Heart left ventricle (tissue), 16 donors: ENCODE measurements at regions not wholly inside any gene's neighbourhood (a gene's known extent, or its start where the extent isn't known, plus 50 kb on each side); places are given as distances from the start of the nearest gene placed in this dataset.

Source experiments
- ATAC-seq, 4 donors: fragments of 200-7000 bp; cut with Tn5 transposase; one replicate each; pipeline ENCODE4 v1.9.1; 2020 to 2022; ENCODE audit warnings: moderate library complexity in 4 of 4, mild to moderate bottlenecking in 3 of 4, moderate number of reproducible peaks in 1 of 4
- DNase-seq, 5 donors: peaks; one replicate each; pipeline ENCODE4 v3.0.0-alpha.2; 2020
- H3K27ac ChIP-seq, 12 donors: fragments of 200-600 bp; sonication (generic) in 4 of 12; one replicate each; pipeline versions ENCODE4 v1.5.0 to v1.8.0; 2016 to 2022; ENCODE audit warnings: mild to moderate bottlenecking in 2 of 12
- H3K27me3 ChIP-seq, 9 donors: fragments of 200-600 bp; sonication (generic) in 2 of 9; one replicate each; pipeline versions ENCODE4 v1.5.1 to v1.8.0; 2016 to 2022; ENCODE audit warnings: mild to moderate bottlenecking in 3 of 9
- H3K36me3 ChIP-seq, 9 donors: fragments of 200-600 bp; sonication (generic) in 2 of 9; one replicate each; pipeline versions ENCODE4 v1.5.0 to v1.8.0; 2018 to 2022; ENCODE audit warnings: mild to moderate bottlenecking in 2 of 9
- H3K4me1 ChIP-seq, 12 donors: fragments of 200-600 bp; sonication (generic) in 4 of 12; one replicate each; pipeline versions ENCODE4 v1.5.0 to v1.8.0; 2016 to 2022; ENCODE audit warnings: mild to moderate bottlenecking in 3 of 12
- H3K4me3 ChIP-seq, 12 donors: fragments of 200-600 bp; sonication (generic) in 4 of 12; one replicate each; pipeline versions ENCODE4 v1.5.0 to v1.8.0; 2017 to 2022; ENCODE audit warnings: mild to moderate bottlenecking in 9 of 12, moderate library complexity in 4 of 12
- H3K9me3 ChIP-seq, 12 donors: fragments of 200-600 bp; sonication (generic) in 4 of 12; one replicate each; pipeline versions ENCODE4 v1.5.0 to v1.8.0; 2016 to 2022; ENCODE audit warnings: mild to moderate bottlenecking in 1 of 12
- POLR2A ChIP-seq, 2 donors: fragments of 450-650 bp; IDR thresholded peaks; one replicate each; pipeline ENCODE4 v1.6.1; 2017; ENCODE audit warnings: antibody characterized with exemption in 2 of 2, mild to moderate bottlenecking in 2 of 2, moderate library complexity in 2 of 2
- WGBS, 4 donors: extraction: QIAGEN DNeasy Blood & Tissue Kit in 2 of 4; methylation state at CpG; one replicate each; pipeline versions ENCODE4 v1.1.5 to v1.1.7; 2013 to 2018; 5-methylcytosine and 5-hydroxymethylcytosine counted together
- intact Hi-C, 10 donors: fragments of 100-400 bp; cut with DNase I; formaldehyde crosslinking; loops; one replicate each; pipeline versions ENCODE4 v1.11.1 to v1.14.2; 2022
- TF ChIP-seq, protein P1 (sequence below), 12 donors: fragments of 200-600 bp; sonication (generic) in 4 of 12; IDR thresholded peaks; one replicate each; pipeline versions ENCODE4 v1.5.0 to v1.8.0; 2018 to 2022; ENCODE audit warnings: antibody characterized with exemption in 12 of 12, mild to moderate bottlenecking in 5 of 12
- donor health status: ischemic (EF 13 %, LVEDD 7.1; RV severe dilation, severe dysfunction).
- donor health status: healthy with polysubstance abuse.
- donor health status: DM: no; HTN: yes; CAD: no.
- donor health status: DM: no; HTN: no; CAD: no.
- donor health status: ischemic (EF 25% LVEDD 6.9; RV normal size, moderate dysfunction).
- donor health status: ischemic (EF 25% LVEDD 5.7; RV mildly dilated, moderate dysfunction).
- donor health status: healthy.
- donor health status: DM: yes; HTN: yes; CAD: no.
- donor health status: ischemic (EF 35%, LVEDD 5.7; RV mildly dilated, moderate dysfunction).
- donor health status: nonischemic (EF 11% LVEDD 7.7; RV severe dilation, severe dysfunction).
- donor health status: DM: yes; HTN: yes; CAD: no.
- donor health status: PGD.
- donor health status: ischemic (EF 29% LVEDD 5.4; RV normal size, mild dysfunction).
- donor health status: nonischemic (EF 23%, LVEDD 6.1; RV moderate dilation, normal function).

- intact Hi-C loops = no loop called here
- Histone ChIP-seq H3K36me3 (no peaks in the 10 kb centered on the region), H3K9me3 (no peaks in the 10 kb centered on the region), H3K27me3 (no peaks in the 10 kb centered on the region), H3K27ac (no peak overlapping the region), H3K4me3 (no peak overlapping the region), H3K4me1 (peaks cover 0 to 8% (median 0%) of the 10 kb centered on the region in 12 donors)
- ATAC-seq (no peak), DNase-seq (no peak)
- no peak for TF ChIP-seq POLR2A (IDR thresholded peaks at IDR 0.05)
- TF ChIP-seq, protein P1, sequence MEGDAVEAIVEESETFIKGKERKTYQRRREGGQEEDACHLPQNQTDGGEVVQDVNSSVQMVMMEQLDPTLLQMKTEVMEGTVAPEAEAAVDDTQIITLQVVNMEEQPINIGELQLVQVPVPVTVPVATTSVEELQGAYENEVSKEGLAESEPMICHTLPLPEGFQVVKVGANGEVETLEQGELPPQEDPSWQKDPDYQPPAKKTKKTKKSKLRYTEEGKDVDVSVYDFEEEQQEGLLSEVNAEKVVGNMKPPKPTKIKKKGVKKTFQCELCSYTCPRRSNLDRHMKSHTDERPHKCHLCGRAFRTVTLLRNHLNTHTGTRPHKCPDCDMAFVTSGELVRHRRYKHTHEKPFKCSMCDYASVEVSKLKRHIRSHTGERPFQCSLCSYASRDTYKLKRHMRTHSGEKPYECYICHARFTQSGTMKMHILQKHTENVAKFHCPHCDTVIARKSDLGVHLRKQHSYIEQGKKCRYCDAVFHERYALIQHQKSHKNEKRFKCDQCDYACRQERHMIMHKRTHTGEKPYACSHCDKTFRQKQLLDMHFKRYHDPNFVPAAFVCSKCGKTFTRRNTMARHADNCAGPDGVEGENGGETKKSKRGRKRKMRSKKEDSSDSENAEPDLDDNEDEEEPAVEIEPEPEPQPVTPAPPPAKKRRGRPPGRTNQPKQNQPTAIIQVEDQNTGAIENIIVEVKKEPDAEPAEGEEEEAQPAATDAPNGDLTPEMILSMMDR (IDR thresholded peaks at IDR 0.05) = no peak
- 81 to 94% (median 90%) methylated on average over 3 of the region's 3 CpGs for WGBS, 4 donors
Observed at GRCh38 chr1:218656301-218657037, 311.3 kb downstream of the TGFB2 start.

- Histone ChIP-seq H3K4me1 (peaks cover 0 to 8% (median 0%) of the 10 kb centered on the region in 12 donors), H3K9me3 (no peaks in the 10 kb centered on the region), H3K4me3 (no peak overlapping the region), H3K27me3 (no peaks in the 10 kb centered on the region), H3K27ac (no peak overlapping the region), H3K36me3 (no peaks in the 10 kb centered on the region)
- intact Hi-C loops = no loop called here
- WGBS, 4 donors = 95 to 99% (median 96%) methylated on average over 2 of the region's 2 CpGs
- ATAC-seq (no peak), DNase-seq (no peak)
- no peak for TF ChIP-seq POLR2A (IDR thresholded peaks at IDR 0.05)
- TF ChIP-seq, protein P1 (IDR thresholded peaks at IDR 0.05) = no peak
Observed at GRCh38 chr1:218658269-218658668, 313.1 kb downstream of the TGFB2 start.

- DNase-seq (no peak), ATAC-seq (no peak)
- H3K27ac ChIP-seq = no peak overlapping the region
- no peaks in the 10 kb centered on the region for H3K27me3 ChIP-seq
- no peak overlapping the region for H3K4me3 ChIP-seq
- intact Hi-C loops = no loop called here
- TF ChIP-seq, protein P1 (IDR thresholded peaks at IDR 0.05) = no peak
- no peak for TF ChIP-seq POLR2A (IDR thresholded peaks at IDR 0.05)
- WGBS, 4 donors = 87 to 93% (median 89%) methylated on average over 6 of the region's 6 CpGs
- H3K36me3 ChIP-seq = no peaks in the 10 kb centered on the region
- peaks cover 0 to 8% (median 0%) of the 10 kb centered on the region in 12 donors for H3K4me1 ChIP-seq
- no peaks in the 10 kb centered on the region for H3K9me3 ChIP-seq
Observed at GRCh38 chr1:218658899-218659298, 313.8 kb downstream of the TGFB2 start.

DNA sequence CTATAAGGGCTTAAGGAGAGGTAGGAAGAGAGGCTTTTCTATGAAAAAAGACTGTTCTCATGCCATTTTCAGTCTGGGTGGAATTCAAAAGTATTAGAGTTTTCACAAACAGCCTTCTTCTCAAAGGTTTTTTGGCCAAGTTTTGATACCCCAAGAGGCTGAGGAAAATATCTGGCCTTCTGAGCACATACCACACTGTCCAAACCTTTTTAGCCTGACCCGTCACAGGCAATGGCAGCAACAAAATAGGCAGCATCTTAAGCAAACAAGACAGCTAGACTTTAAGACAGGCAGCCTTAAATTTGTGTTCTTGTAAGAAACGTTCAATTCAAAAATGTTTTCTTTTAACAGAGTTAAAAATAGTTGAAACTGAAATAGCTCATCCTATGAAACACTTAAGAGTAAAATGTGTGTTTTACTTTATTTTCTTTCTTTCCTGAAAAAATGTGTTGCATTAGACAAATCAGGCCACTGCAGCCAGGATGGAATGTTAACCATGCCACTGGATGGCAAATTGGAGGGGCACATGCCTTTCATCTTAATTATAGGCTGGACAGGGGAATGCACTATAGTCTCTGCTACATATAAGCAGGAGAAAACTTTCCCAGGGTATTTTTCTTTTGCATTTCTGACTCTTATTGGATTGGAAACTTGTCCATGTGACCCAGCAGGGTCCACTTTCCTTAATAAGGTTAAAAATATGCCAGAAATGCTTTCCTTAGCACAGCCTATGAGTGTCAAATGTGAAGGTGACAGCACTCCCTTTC lies 315.0 kb downstream of the TGFB2 start:
- no peak for TF ChIP-seq POLR2A (IDR thresholded peaks at IDR 0.05)
- TF ChIP-seq, protein P1 (IDR thresholded peaks at IDR 0.05) = no peak
- 59 to 70% (median 67%) methylated on average over 2 of the region's 2 CpGs for WGBS, 4 donors
- Histone ChIP-seq H3K36me3 (no peaks in the 10 kb centered on the region), H3K27me3 (no peaks in the 10 kb centered on the region), H3K27ac (no peak overlapping the region), H3K4me3 (no peak overlapping the region), H3K9me3 (no peaks in the 10 kb centered on the region), H3K4me1 (peaks cover 0 to 11% (median 0%) of the 10 kb centered on the region in 12 donors)
- intact Hi-C loops = no loop called here
- ATAC-seq = no peak
- no peak for DNase-seq
